ENCODE measurements at regions not wholly inside any gene's neighbourhood (a gene's known extent, or its start where the extent isn't known, plus 50 kb on each side); places are given as distances from the start of the nearest gene placed in this dataset.

DNA sequence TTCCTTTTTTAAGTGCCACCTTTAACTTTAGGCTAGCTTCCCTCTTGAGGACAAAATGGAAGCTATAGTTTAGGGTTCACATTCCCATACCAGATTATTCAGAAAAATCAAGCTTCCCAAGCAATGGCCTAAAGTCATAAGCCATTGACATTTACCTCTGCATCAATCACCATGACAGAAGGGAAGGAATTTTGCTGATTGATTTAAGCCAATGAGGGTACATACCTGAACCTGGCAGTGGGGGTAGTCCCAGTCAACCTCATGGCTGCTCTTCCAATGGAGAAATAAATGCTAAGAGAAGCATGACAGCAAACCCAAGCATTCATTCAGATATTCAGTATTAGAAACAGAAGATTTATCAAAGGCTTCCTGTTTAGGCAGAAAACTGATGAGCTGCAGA, 128.4 kb upstream of the CREB1 start:
- DNase-seq (ENCODE audit: insufficient read length, low spot score, missing footprints) = no peak
- no peak overlapping the region for H3K27ac ChIP-seq (ENCODE audit: low read depth, low read length)
- no peak overlapping the region for H3K4me3 ChIP-seq (ENCODE audit: insufficient read depth, low read length)
- H4K20me1 ChIP-seq (ENCODE audit: insufficient read depth, low read length) = no peaks in the 10 kb centered on the region
- TF ChIP-seq, protein P1, sequence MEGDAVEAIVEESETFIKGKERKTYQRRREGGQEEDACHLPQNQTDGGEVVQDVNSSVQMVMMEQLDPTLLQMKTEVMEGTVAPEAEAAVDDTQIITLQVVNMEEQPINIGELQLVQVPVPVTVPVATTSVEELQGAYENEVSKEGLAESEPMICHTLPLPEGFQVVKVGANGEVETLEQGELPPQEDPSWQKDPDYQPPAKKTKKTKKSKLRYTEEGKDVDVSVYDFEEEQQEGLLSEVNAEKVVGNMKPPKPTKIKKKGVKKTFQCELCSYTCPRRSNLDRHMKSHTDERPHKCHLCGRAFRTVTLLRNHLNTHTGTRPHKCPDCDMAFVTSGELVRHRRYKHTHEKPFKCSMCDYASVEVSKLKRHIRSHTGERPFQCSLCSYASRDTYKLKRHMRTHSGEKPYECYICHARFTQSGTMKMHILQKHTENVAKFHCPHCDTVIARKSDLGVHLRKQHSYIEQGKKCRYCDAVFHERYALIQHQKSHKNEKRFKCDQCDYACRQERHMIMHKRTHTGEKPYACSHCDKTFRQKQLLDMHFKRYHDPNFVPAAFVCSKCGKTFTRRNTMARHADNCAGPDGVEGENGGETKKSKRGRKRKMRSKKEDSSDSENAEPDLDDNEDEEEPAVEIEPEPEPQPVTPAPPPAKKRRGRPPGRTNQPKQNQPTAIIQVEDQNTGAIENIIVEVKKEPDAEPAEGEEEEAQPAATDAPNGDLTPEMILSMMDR (IDR thresholded peaks at IDR 0.05; ENCODE audit: extremely low read depth, low read depth, low read length) = no peak
- H3K4me2 ChIP-seq (ENCODE audit: insufficient read depth, low read length) = no peak overlapping the region
- H2AFZ ChIP-seq (ENCODE audit: low read length) = no peak overlapping the region
- H3K36me3 ChIP-seq (ENCODE audit: insufficient read depth, low read length) = no peaks in the 10 kb centered on the region
- no peaks in the 10 kb centered on the region for H3K9me3 ChIP-seq (ENCODE audit: low read depth, low read length)
- H3K27me3 ChIP-seq (ENCODE audit: insufficient read depth, low read length) = no peaks in the 10 kb centered on the region
- no peaks in the 10 kb centered on the region for H3K4me1 ChIP-seq (ENCODE audit: insufficient read depth, low read length)
- H3K79me2 ChIP-seq (ENCODE audit: insufficient read depth, low read length) = no peaks in the 10 kb centered on the region

DNA sequence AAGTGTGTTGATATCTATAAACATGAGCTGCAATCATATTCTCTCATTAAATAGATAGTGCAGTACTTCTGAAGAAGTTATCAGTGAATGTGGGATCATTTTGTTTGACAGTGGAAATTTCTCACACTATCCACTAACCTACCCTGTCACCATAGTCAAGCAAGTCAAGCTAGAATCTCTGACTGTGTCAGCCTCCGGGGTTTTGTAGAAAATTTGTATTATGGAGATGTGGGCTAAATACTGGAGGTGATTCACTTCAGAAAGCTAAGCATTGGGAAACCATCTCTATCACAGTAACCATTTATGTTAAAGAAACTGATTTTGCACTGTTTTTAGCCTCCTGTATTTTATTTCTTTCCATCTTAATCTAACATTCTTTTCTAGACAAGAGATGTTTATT, 126.6 kb upstream of the CREB1 start:
- Histone ChIP-seq H3K4me1 (ENCODE audit: insufficient read depth, low read length) (peaks cover 3% of the 10 kb centered on the region), H3K36me3 (ENCODE audit: insufficient read depth, low read length) (no peaks in the 10 kb centered on the region), H3K27me3 (ENCODE audit: insufficient read depth, low read length) (no peaks in the 10 kb centered on the region), H2AFZ (ENCODE audit: low read length) (no peak overlapping the region), H4K20me1 (ENCODE audit: insufficient read depth, low read length) (no peaks in the 10 kb centered on the region), H3K79me2 (ENCODE audit: insufficient read depth, low read length) (no peaks in the 10 kb centered on the region), H3K4me3 (ENCODE audit: insufficient read depth, low read length) (no peak overlapping the region), H3K9me3 (ENCODE audit: low read depth, low read length) (no peaks in the 10 kb centered on the region), H3K4me2 (ENCODE audit: insufficient read depth, low read length) (no peak overlapping the region), H3K27ac (ENCODE audit: low read depth, low read length) (no peak overlapping the region)
- no peak for DNase-seq (ENCODE audit: insufficient read length, low spot score, missing footprints)
- TF ChIP-seq, protein P1 (IDR thresholded peaks at IDR 0.05; ENCODE audit: extremely low read depth, low read depth, low read length) = no peak

DNA sequence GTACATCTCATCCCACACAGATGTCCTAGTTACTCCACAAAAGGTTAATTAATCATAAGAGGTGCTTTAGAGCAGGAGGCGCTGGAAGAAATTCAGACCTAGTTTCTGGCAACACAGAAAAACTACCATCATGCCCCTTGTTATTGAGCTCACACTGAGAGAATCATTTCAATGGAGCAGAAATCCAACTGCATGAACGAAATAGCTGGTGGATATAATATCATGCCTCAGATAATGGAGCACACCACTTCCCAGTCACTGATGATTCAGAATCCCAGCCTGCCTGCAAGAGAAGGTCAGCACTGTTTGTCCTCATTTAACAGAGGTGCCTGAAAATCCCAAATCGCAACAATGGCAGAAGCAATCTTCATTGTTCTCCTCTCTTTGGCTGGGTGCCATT, 125.8 kb upstream of the CREB1 start:
- Histone ChIP-seq H2AFZ (ENCODE audit: low read length) (no peak overlapping the region), H3K4me3 (ENCODE audit: insufficient read depth, low read length) (no peak overlapping the region), H3K9me3 (ENCODE audit: low read depth, low read length) (no peaks in the 10 kb centered on the region), H3K27ac (ENCODE audit: low read depth, low read length) (no peak overlapping the region), H3K27me3 (ENCODE audit: insufficient read depth, low read length) (no peaks in the 10 kb centered on the region), H4K20me1 (ENCODE audit: insufficient read depth, low read length) (no peaks in the 10 kb centered on the region), H3K4me1 (ENCODE audit: insufficient read depth, low read length) (peaks cover 11% of the 10 kb centered on the region), H3K79me2 (ENCODE audit: insufficient read depth, low read length) (no peaks in the 10 kb centered on the region), H3K4me2 (ENCODE audit: insufficient read depth, low read length) (no peak overlapping the region), H3K36me3 (ENCODE audit: insufficient read depth, low read length) (no peaks in the 10 kb centered on the region)
- DNase-seq (ENCODE audit: insufficient read length, low spot score, missing footprints) = no peak
- TF ChIP-seq, protein P1 (IDR thresholded peaks at IDR 0.05; ENCODE audit: extremely low read depth, low read depth, low read length) = no peak

DNA sequence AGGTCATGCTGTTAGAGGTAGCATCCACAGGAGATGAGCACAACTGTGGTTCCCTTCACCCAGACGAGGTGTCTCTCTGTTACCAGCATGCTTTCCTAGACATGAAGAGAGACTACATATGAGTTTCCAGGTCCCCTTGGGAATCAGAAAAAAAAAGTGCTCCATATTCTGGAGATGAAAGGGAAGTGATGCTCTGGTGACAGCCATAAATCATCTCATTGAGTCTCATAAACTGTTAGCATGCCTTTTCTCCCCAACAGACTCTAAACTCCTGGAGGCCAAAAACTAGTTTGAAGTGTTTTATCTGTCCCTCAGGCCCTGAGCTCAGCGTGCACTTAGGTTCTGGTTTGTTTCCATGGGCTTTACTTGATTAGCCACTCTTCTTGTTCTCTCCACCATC, 124.6 kb upstream of the CREB1 start:
- no peaks in the 10 kb centered on the region for H4K20me1 ChIP-seq (ENCODE audit: insufficient read depth, low read length)
- peaks cover 11% of the 10 kb centered on the region for H3K4me1 ChIP-seq (ENCODE audit: insufficient read depth, low read length)
- DNase-seq (ENCODE audit: insufficient read length, low spot score, missing footprints) = no peak
- no peak overlapping the region for H2AFZ ChIP-seq (ENCODE audit: low read length)
- no peaks in the 10 kb centered on the region for H3K36me3 ChIP-seq (ENCODE audit: insufficient read depth, low read length)
- TF ChIP-seq, protein P1 (IDR thresholded peaks at IDR 0.05; ENCODE audit: extremely low read depth, low read depth, low read length) = no peak
- no peaks in the 10 kb centered on the region for H3K27me3 ChIP-seq (ENCODE audit: insufficient read depth, low read length)
- H3K4me3 ChIP-seq (ENCODE audit: insufficient read depth, low read length) = no peak overlapping the region
- no peak overlapping the region for H3K27ac ChIP-seq (ENCODE audit: low read depth, low read length)
- no peak overlapping the region for H3K4me2 ChIP-seq (ENCODE audit: insufficient read depth, low read length)
- H3K79me2 ChIP-seq (ENCODE audit: insufficient read depth, low read length) = no peaks in the 10 kb centered on the region
- no peaks in the 10 kb centered on the region for H3K9me3 ChIP-seq (ENCODE audit: low read depth, low read length)

Measured in osteoblast (primary cell).